Spleen (tissue), 11 donors: ENCODE measurements at regions not wholly inside any gene's neighbourhood (a gene's known extent, or its start where the extent isn't known, plus 50 kb on each side); places are given as distances from the start of the nearest gene placed in this dataset.

ENCODE experiments used
- DNase-seq: peaks from one replicate; pipeline ENCODE4 v3.0.0-alpha.2; 2020
- H3K27ac ChIP-seq, 8 donors: fragments of 200-600 bp; sonication (generic) in 7 of 8; 1 replicate in 4 of 8; 2 replicates in 4 of 8; pipeline versions ENCODE4 v1.5.0 to v1.8.0; 2016 to 2021; ENCODE audit warnings: inconsistent platforms in 4 of 8, mild to moderate bottlenecking in 4 of 8, moderate library complexity in 1 of 8
- H3K27me3 ChIP-seq, 7 donors: fragments of 200-600 bp; sonication (generic) in 6 of 7; replicated peaks in 1 of 7; 1 replicate in 4 of 7; 2 replicates in 3 of 7; pipeline versions ENCODE4 v1.5.0 to v1.8.0; 2016 to 2021; ENCODE audit warnings: inconsistent platforms in 3 of 7, mild to moderate bottlenecking in 1 of 7
- H3K36me3 ChIP-seq, 6 donors: fragments of 200-600 bp; sonication (generic) in 5 of 6; 1 replicate in 4 of 6; 2 replicates in 2 of 6; pipeline versions ENCODE4 v1.5.0 to v1.8.0; 2016 to 2021; ENCODE audit warnings: inconsistent platforms in 2 of 6
- H3K4me1 ChIP-seq, 6 donors: fragments of 200-600 bp; sonication (generic) in 5 of 6; 1 replicate in 3 of 6; 2 replicates in 3 of 6; pipeline versions ENCODE4 v1.5.0 to v1.8.0; 2016 to 2021; ENCODE audit warnings: inconsistent platforms in 3 of 6
- H3K4me3 ChIP-seq, 8 donors: fragments of 200-600 bp; sonication (generic) in 7 of 8; 1 replicate in 4 of 8; 2 replicates in 4 of 8; pipeline versions ENCODE4 v1.5.0 to v1.8.0; 2016 to 2021; ENCODE audit warnings: inconsistent platforms in 4 of 8, mild to moderate bottlenecking in 4 of 8, moderate library complexity in 2 of 8
- H3K9me3 ChIP-seq, 8 donors: fragments of 200-600 bp; sonication (generic) in 7 of 8; 1 replicate in 4 of 8; 2 replicates in 4 of 8; pipeline versions ENCODE4 v1.5.0 to v1.8.0; 2016 to 2021; ENCODE audit warnings: inconsistent platforms in 4 of 8
- CTCF ChIP-seq, 11 experiments: fragments of 200-600 bp in 7 of 11; fragments of 450-650 bp in 4 of 11; sonication (generic) in 4 of 11; IDR thresholded peaks in 8 of 11; conservative IDR thresholded peaks in 3 of 11; 1 replicate in 7 of 11; 2 replicates in 4 of 11; pipeline versions ENCODE4 v1.4.0 to v1.8.0; 2016 to 2021; ENCODE audit warnings: antibody characterized with exemption in 11 of 11, inconsistent platforms in 4 of 11, mild to moderate bottlenecking in 1 of 11
- POLR2A ChIP-seq, 3 donors: fragments of 450-650 bp; IDR thresholded peaks; one replicate each; pipeline ENCODE4 v1.5.1; 2017; ENCODE audit warnings: antibody characterized with exemption in 3 of 3, mild to moderate bottlenecking in 1 of 3
- POLR2AphosphoS5 ChIP-seq, 3 donors: sonication (generic); formaldehyde crosslinking; IDR thresholded peaks; one replicate each; pipeline ENCODE4 v1.5.1; 2017; ENCODE audit warnings: antibody characterized with exemption in 3 of 3
- WGBS, 5 donors: extraction: QIAGEN DNeasy Blood & Tissue Kit in 3 of 5; methylation state at CpG; one replicate each; pipeline versions ENCODE4 v1.1.5 to v1.1.7; 2013 to 2018; 5-methylcytosine and 5-hydroxymethylcytosine counted together
- intact Hi-C: fragments of 100-400 bp; cut with DNase I; formaldehyde crosslinking; loops from one replicate; pipeline ENCODE4 v1.15.0; 2023; ENCODE audit warnings: low total_unique reads
- donor health status: healthy with polysubstance abuse.
- donor health status: DM: no; HTN: no; CAD: no; lungs with moderate emphysema.
- donor health status: DM: no; HTN: no; CAD: no.
- donor health status: Bipolar disorder and iron deficiency.
- donor health status: healthy.
- donor health status: DM: no; HTN: no; CAD: no.
- donor health status: DM: yes; HTN: yes; CAD: no.

- H3K27ac ChIP-seq: no peak overlapping the region
- H3K4me3 ChIP-seq: no peak overlapping the region
- no peaks in the 10 kb centered on the region for H3K9me3 ChIP-seq
- no peak for DNase-seq
- 70 to 86% (median 82%) methylated on average over 2 of the region's 2 CpGs for WGBS, 5 donors
- no peaks in the 10 kb centered on the region for H3K4me1 ChIP-seq
- intact Hi-C loops: no loop called here
- no peak for TF ChIP-seq CTCF (IDR thresholded peaks at IDR 0.05 in 8 of 11, conservative IDR thresholded peaks at IDR 0.05 in 3 of 11)
- no peak for TF ChIP-seq POLR2A (IDR thresholded peaks at IDR 0.05)
- no peak for TF ChIP-seq POLR2AphosphoS5 (IDR thresholded peaks at IDR 0.05)
- no peaks in the 10 kb centered on the region for H3K27me3 ChIP-seq
- no peaks in the 10 kb centered on the region for H3K36me3 ChIP-seq
These were observed 745.9 kb upstream of the FAM98A start for GRCh38 chr2:34345030-34345429.

GRCh38 chr2:34340307-34340706 is 741.2 kb upstream of the FAM98A start:
- Histone ChIP-seq H3K9me3 (no peaks in the 10 kb centered on the region), H3K4me1 (no peaks in the 10 kb centered on the region), H3K27me3 (no peaks in the 10 kb centered on the region), H3K4me3 (no peak overlapping the region), H3K36me3 (no peaks in the 10 kb centered on the region), H3K27ac (no peak overlapping the region)
- 61 to 88% (median 75%) methylated on average over 1 of the region's 1 CpG for WGBS, 5 donors
- DNase-seq: no peak
- intact Hi-C loops: no loop called here
- TF ChIP-seq POLR2A (IDR thresholded peaks at IDR 0.05) (no peak), CTCF (IDR thresholded peaks at IDR 0.05 in 8 of 11, conservative IDR thresholded peaks at IDR 0.05 in 3 of 11) (no peak)

- intact Hi-C loops: no loop called here
- H3K4me1 ChIP-seq: no peaks in the 10 kb centered on the region
- H3K27ac ChIP-seq: no peak overlapping the region
- 79 to 94% (median 81%) methylated on average over 3 of the region's 3 CpGs for WGBS, 5 donors
- H3K4me3 ChIP-seq: no peak overlapping the region
- no peaks in the 10 kb centered on the region for H3K27me3 ChIP-seq
- DNase-seq: no peak
- no peaks in the 10 kb centered on the region for H3K36me3 ChIP-seq
- H3K9me3 ChIP-seq: no peaks in the 10 kb centered on the region
- TF ChIP-seq CTCF (IDR thresholded peaks at IDR 0.05 in 8 of 11, conservative IDR thresholded peaks at IDR 0.05 in 3 of 11) (no peak), POLR2A (IDR thresholded peaks at IDR 0.05) (no peak), POLR2AphosphoS5 (IDR thresholded peaks at IDR 0.05) (no peak)
These were observed 738.6 kb upstream of the FAM98A start for GRCh38 chr2:34337735-34338134.

- TF ChIP-seq POLR2AphosphoS5 (IDR thresholded peaks at IDR 0.05): no peak
- TF ChIP-seq POLR2A (IDR thresholded peaks at IDR 0.05): no peak
- TF ChIP-seq CTCF (IDR thresholded peaks at IDR 0.05 in 8 of 11, conservative IDR thresholded peaks at IDR 0.05 in 3 of 11): no peak
- H3K27me3 ChIP-seq: no peaks in the 10 kb centered on the region
- H3K4me1 ChIP-seq: no peaks in the 10 kb centered on the region
- no peak overlapping the region for H3K4me3 ChIP-seq
- H3K27ac ChIP-seq: no peak overlapping the region
- DNase-seq: no peak
- no peaks in the 10 kb centered on the region for H3K9me3 ChIP-seq
- H3K36me3 ChIP-seq: no peaks in the 10 kb centered on the region
- 64 to 80% (median 75%) methylated on average over 2 of the region's 2 CpGs for WGBS, 5 donors
- intact Hi-C loops: no loop called here
These were observed 733.7 kb upstream of the FAM98A start for GRCh38 chr2:34332813-34333212.
